ENCODE measurements at regions not wholly inside any gene's neighbourhood (a gene's known extent, or its start where the extent isn't known, plus 50 kb on each side); places are given as distances from the start of the nearest gene placed in this dataset.

DNA sequence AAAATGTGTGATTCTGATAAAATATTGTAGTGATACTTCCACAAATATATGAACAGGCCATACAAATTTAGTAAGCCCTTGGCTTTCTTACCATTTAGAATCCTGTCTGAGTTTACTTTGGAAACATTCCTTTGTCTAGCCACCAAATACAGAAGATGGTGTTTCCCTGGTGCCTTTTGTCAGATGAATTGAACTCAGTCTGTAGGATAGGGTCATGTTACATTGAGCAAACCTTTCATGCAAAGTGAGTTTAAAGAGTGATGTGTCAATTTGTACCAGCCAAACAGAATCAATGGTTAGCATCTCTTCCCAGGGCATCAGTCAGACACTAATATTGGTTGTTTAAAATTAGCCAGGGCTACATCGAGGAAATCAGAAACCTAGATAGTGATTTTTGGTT lies 1443.4 kb downstream of the ARAP2 start:
- ChIA-PET CTCF (no interaction called here), POLR2A (no interaction called here)
- Histone ChIP-seq H3K4me2 (no peak overlapping the region), H3K4me3 (no peak overlapping the region), H3K27ac (no peak overlapping the region), H3K4me1 (no peaks in the 10 kb centered on the region), H3K9me3 (no peaks in the 10 kb centered on the region)
- TF ChIP-seq POLR2AphosphoS2 (conservative IDR thresholded peaks at IDR 0.05; ENCODE audit: low read length), result no peak
- 13% methylated on average over 1 of the region's 1 CpG for WGBS (ENCODE audit: missing lambda C conversion rate)
- no peak for DNase-seq (ENCODE audit: low read depth in 1 of 2, low spot score in 1 of 2)
- FAIRE-seq, result no peak
- ATAC-seq, result no peak

DNA sequence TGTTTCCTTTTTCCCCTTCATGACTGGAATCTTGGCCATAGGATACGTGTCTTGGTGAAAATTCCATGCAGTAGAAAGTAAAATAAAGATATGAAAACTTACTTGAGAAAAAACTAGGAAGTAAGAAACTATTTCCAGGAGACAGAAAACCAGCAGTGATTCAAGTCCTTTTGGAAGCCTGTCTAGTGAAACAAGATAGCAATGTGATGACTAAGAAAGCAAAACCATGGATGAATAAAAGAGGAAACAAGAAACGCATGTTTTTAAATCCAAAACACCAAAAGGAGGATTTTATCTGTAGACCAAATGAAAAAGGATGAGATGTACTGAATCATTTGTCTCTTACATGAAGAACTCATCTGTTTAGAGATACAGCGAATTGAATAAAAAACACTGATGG lies 1430.0 kb downstream of the ARAP2 start:
- TF ChIP-seq, protein P1, sequence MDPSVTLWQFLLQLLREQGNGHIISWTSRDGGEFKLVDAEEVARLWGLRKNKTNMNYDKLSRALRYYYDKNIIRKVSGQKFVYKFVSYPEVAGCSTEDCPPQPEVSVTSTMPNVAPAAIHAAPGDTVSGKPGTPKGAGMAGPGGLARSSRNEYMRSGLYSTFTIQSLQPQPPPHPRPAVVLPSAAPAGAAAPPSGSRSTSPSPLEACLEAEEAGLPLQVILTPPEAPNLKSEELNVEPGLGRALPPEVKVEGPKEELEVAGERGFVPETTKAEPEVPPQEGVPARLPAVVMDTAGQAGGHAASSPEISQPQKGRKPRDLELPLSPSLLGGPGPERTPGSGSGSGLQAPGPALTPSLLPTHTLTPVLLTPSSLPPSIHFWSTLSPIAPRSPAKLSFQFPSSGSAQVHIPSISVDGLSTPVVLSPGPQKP (IDR thresholded peaks at IDR 0.05; ENCODE audit: low read depth, low read length), result no peak
- no peak for TF ChIP-seq RFX5 (IDR thresholded peaks at IDR 0.05)
- TF ChIP-seq CHD4 (IDR thresholded peaks at IDR 0.05; ENCODE audit: borderline replicate concordance), result no peak
- TF ChIP-seq FOSB (CRISPR knock-in tag; IDR thresholded peaks at IDR 0.05), result no peak
- TF ChIP-seq JUNB (IDR thresholded peaks at IDR 0.05), result no peak
- TF ChIP-seq POLR2AphosphoS2 (conservative IDR thresholded peaks at IDR 0.05; ENCODE audit: low read length), result no peak
- no peak for TF ChIP-seq EHF (CRISPR knock-in tag; IDR thresholded peaks at IDR 0.05)
- TF ChIP-seq RNF2 (IDR thresholded peaks at IDR 0.05; ENCODE audit: borderline replicate concordance, low read depth), result no peak
- TF ChIP-seq CTCF (IDR thresholded peaks at IDR 0.05), result no peak
- no peak for TF ChIP-seq JUN (IDR thresholded peaks at IDR 0.05)
- TF ChIP-seq HOXB13 (CRISPR knock-in tag; IDR thresholded peaks at IDR 0.05; ENCODE audit: low read depth), result no peak
- TF ChIP-seq KDM5A (IDR thresholded peaks at IDR 0.05), result no peak
- TF ChIP-seq EP300 (IDR thresholded peaks at IDR 0.05), result no peak
- POLR2A ChIA-PET, result no interaction called here
- Histone ChIP-seq H3K4me1 (no peaks in the 10 kb centered on the region), H3K9me3 (no peaks in the 10 kb centered on the region), H3K4me3 (no peak overlapping the region), H3K4me2 (no peak overlapping the region), H3K27ac (no peak overlapping the region)
- ATAC-seq (no peak), FAIRE-seq (no peak), DNase-seq (ENCODE audit: low read depth in 1 of 2, low spot score in 1 of 2) (no peak)
- WGBS (ENCODE audit: missing lambda C conversion rate), result 40% methylated on average over 3 of the region's 3 CpGs
- CTCF ChIA-PET, result no interaction called here

DNA sequence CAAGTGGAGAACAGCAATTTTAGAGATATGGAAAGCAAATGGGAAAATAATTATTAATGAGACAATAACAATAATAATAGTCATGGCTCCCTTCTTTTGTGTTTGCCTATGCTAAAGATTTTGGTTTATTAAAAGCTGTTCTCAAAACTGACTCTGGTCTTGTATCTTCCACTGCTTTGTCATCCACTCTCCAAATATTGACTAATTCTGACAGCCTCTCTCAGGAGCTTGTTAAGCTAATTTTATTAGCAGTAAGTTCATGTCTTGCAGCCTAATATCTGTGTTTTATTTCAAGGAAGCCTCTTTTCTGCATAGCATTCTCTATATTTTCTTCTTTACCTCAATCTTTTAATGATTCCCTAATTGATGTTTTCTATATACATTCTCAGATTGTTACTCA lies 1419.8 kb downstream of the ARAP2 start:
- no peak overlapping the region for H3K4me2 ChIP-seq
- ChIA-PET POLR2A (no interaction called here), CTCF (no interaction called here)
- ATAC-seq (no peak), FAIRE-seq (no peak), DNase-seq (ENCODE audit: low read depth in 1 of 2, low spot score in 1 of 2) (no peak)
- H3K4me1 ChIP-seq, result no peaks in the 10 kb centered on the region
- H3K4me3 ChIP-seq, result no peak overlapping the region
- H3K9me3 ChIP-seq, result no peaks in the 10 kb centered on the region
- TF ChIP-seq JUNB (IDR thresholded peaks at IDR 0.05) (no peak), CHD2 (IDR thresholded peaks at IDR 0.05; ENCODE audit: low read length, partially characterized antibody) (no peak), SMC3 (IDR thresholded peaks at IDR 0.05) (no peak), REST (IDR thresholded peaks at IDR 0.05) (no peak), SREBF2 (IDR thresholded peaks at IDR 0.05) (no peak), EHMT2 (IDR thresholded peaks at IDR 0.05; ENCODE audit: low read depth) (no peak), KDM1A (IDR thresholded peaks at IDR 0.05; ENCODE audit: low read depth) (no peak), RFX5 (IDR thresholded peaks at IDR 0.05) (no peak), ZNF302 (CRISPR knock-in tag; IDR thresholded peaks at IDR 0.05) (no peak)
- TF ChIP-seq, protein P2, sequence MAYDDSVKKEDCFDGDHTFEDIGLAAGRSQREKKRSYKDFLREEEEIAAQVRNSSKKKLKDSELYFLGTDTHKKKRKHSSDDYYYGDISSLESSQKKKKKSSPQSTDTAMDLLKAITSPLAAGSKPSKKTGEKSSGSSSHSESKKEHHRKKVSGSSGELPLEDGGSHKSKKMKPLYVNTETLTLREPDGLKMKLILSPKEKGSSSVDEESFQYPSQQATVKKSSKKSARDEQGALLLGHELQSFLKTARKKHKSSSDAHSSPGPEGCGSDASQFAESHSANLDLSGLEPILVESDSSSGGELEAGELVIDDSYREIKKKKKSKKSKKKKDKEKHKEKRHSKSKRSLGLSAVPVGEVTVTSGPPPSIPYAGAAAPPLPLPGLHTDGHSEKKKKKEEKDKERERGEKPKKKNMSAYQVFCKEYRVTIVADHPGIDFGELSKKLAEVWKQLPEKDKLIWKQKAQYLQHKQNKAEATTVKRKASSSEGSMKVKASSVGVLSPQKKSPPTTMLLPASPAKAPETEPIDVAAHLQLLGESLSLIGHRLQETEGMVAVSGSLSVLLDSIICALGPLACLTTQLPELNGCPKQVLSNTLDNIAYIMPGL (CRISPR knock-in tag; IDR thresholded peaks at IDR 0.05; ENCODE audit: borderline replicate concordance), result no peak
- H3K27ac ChIP-seq, result no peak overlapping the region
